PC-9 (cell line): ENCODE measurements at regions not wholly inside any gene's neighbourhood (a gene's known extent, or its start where the extent isn't known, plus 50 kb on each side); places are given as distances from the start of the nearest gene placed in this dataset.
"Not testable (repeated sequence)": the region's sequence is repeated elsewhere in the genome, so short reads cannot be mapped to it uniquely, and the experiment has no call there.

Source experiments
- EZH2 ChIP-seq: fragments of 200-600 bp; sonication (generic); IDR thresholded peaks from 2 replicates; pipeline ENCODE4 v1.8.0; 2017; ENCODE audit warnings: antibody characterized with exemption, low read depth
- TF ChIP-seq, protein P1 (sequence below): fragments of 200-600 bp; sonication (generic); conservative IDR thresholded peaks from 2 replicates; pipeline ENCODE4 v1.6.1; 2017; ENCODE audit warnings: mixed run types, antibody characterized with exemption, mild to moderate bottlenecking, moderate library complexity

DNA sequence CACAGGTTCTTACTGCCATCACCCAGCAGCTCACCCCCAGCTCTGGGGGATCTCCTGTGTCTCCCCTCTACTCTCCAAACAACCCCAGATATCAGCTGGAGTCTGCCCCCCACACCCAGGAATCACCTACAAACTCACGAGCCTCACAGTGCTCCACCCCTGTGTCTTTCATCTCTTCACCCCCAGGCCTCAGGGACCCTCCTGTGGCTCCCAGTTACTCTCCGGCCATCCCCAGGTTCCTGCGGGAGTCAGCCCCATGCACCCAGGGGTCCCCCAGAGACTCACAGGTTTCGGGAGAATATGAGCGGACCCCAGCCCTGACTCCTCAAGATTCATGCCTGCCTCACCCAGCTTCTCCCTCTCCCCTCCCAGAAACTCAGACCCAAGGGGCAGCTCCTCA, 3709.1 kb upstream of the OR11H1 start:
- TF ChIP-seq, protein P1, sequence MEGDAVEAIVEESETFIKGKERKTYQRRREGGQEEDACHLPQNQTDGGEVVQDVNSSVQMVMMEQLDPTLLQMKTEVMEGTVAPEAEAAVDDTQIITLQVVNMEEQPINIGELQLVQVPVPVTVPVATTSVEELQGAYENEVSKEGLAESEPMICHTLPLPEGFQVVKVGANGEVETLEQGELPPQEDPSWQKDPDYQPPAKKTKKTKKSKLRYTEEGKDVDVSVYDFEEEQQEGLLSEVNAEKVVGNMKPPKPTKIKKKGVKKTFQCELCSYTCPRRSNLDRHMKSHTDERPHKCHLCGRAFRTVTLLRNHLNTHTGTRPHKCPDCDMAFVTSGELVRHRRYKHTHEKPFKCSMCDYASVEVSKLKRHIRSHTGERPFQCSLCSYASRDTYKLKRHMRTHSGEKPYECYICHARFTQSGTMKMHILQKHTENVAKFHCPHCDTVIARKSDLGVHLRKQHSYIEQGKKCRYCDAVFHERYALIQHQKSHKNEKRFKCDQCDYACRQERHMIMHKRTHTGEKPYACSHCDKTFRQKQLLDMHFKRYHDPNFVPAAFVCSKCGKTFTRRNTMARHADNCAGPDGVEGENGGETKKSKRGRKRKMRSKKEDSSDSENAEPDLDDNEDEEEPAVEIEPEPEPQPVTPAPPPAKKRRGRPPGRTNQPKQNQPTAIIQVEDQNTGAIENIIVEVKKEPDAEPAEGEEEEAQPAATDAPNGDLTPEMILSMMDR: not testable (repeated sequence)
- not testable (repeated sequence) for TF ChIP-seq EZH2
